ENCODE measurements at regions not wholly inside any gene's neighbourhood (a gene's known extent, or its start where the extent isn't known, plus 50 kb on each side); places are given as distances from the start of the nearest gene placed in this dataset.
"Not testable (repeated sequence)": the region's sequence is repeated elsewhere in the genome, so short reads cannot be mapped to it uniquely, and the experiment has no call there.

DNA sequence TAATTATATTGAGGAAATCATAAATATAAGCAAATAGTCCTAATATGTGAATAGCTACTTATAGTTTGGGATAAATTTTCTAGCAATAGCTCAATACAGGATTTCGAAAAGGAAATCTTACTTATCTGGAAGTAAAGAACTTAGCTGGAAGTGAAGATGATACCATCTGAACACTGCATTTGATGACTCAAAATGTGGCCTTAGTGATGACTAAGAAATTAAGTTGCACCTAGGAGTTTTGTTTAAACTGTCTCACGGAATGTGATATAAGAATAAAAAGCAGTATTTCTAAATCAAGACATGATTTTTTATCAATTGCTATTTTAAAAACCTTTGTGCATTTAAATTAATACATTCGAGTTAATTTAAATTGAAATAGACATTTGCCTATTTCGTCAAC lies 91.2 kb downstream of the EOMES start:
- no peak for DNase-seq (ENCODE audit: low read depth in 2 of 2)

DNA sequence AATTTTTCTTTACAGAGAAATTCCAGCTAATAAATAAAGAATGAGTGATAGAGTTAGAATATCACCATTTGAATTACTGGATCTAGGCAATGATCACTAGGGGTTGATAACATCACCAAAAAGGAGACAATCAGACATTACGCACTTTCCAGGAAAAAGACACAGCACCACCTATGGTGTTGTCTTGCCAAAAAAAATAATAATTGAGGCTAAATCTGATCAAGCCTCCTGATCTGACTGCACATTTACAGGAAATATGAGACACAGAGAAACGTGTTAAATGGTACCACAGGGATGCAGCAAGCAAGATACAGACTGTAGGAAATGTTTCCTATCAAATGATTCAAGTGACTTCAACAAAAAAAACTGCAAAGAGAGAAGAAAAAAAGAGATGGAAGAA lies 92.8 kb downstream of the EOMES start:
- DNase-seq (ENCODE audit: low read depth in 2 of 2) = no peak

DNA sequence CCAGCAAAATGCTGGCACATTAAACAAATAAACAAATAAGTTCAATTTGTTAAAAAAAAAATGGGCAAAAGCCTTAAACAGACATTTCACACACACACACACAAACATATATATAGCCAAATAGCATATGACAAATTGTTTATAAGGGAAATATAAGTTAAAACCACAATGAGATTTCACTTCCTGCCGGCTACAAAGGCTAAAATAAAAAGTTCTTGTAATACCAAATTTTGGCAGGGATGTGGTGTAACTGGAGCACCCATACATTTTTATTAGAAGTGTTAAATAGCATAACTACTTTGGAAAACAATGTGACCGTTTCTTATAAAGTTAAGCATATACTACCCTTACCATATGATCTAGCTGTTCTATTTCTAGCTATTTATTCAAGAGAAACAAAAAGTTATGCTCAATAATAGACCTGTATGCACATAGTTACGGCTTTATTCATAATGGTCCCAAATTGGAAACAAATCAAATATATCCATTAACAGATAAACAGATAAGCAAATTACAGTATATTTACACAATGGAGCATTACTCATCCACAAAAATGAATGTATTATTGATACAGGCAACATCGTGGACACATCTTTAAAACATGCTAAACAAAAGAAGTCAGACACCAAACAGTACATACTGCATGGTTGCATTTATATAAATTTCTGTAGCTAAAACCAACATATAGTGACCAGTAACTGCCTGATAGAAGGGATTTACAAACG lies 93.9 kb downstream of the EOMES start:
- DNase-seq (ENCODE audit: low read depth in 2 of 2) = no peak

DNA sequence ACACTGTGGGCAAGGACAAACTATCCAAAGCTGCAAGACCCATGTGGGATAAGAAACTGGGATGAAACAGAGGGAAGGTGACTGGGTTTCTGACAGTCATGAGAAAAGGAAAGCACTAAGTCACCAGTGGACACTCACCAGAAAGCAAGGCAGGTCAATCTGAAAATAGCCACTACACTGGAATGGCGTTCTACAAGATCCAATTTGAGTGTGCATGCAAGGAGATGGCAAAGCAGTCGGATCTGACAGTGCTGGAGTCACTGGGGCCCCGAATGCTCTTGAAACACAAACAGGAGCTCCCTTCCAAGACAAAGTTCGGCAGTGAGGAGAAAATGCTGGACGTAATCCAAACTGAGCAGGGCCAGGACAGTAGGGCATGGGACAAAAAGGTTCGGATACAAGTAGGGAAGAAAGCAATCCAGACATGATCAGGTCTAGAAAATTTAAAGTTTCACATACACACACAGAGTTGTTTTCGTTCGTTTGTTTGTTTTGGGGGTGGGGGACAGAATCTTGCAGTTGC lies 95.5 kb downstream of the EOMES start:
- no peak for DNase-seq (ENCODE audit: low read depth in 2 of 2)

DNA sequence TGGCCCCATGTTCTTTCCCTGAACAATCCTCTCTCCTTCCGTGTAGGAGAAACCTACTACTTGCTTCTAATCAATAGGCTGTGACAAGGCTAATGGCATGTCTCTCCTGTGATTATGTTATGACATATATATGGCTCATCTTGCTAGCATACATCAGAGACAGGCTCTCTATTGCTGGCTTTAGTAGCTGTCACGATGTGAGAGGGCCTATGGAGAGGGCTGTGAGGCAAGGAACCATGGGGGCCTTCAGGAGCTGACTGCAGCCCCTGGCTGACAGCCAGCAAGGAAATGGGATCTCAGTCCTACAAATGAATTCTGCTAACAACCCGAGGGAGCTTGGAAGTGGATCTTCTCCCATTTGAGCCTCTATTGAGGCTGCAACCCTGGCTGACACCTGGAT lies 96.3 kb downstream of the EOMES start:
- DNase-seq (ENCODE audit: low read depth in 2 of 2) = no peak

DNA sequence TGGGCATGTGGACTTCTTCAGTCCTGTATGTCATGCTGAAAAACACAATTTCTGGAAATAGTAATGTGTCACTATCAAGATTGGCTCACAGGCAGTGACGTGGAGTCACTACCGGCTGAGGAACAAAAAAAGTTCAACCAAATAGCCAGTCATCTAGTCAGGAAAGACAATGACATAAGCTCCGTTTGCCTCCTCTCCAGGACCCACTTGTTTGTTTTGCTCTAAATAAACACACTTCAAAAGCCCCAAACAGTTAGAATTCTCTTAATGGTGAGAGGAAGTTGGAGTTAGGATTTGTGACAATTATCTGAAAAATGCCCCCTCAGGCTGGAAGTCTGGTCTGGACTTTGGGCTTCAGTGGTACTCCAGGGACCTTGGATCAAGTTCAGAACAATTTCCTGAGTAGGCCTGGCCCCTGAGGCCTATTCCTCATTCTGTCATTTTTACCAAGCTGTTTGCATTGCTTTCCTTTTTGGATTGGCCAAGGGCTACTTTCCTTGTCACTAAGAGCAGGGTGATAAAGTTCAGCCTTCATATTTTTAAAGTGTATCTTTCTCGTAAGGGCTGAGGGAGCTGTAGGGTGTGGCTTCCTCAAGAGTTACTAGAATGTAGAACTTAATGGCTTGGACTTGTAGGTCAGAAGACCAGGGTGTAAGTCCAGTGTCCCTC lies 98.9 kb downstream of the EOMES start:
- DNase-seq (ENCODE audit: low read depth in 2 of 2) = no peak

DNA sequence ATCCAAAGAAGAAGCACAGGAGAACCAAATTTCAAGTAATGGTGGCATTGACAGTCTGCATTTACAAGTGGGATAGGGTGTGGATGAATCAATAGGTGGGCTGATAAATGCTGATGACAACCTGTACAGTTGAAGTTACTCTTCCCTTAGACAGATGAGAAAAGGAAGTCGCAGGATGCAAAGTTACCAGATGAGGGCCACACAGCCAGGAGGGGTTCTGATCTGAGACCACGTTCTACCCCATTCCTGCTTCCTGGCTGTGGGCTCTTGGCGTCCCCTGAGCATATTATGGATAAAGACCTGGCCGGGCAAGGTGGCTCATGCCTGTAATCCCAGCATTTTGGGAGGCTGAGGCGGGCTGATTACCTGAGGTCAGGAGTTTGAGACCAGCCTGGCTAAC lies 104.6 kb downstream of the EOMES start:
- DNase-seq (ENCODE audit: low read depth in 2 of 2) = no peak

DNA sequence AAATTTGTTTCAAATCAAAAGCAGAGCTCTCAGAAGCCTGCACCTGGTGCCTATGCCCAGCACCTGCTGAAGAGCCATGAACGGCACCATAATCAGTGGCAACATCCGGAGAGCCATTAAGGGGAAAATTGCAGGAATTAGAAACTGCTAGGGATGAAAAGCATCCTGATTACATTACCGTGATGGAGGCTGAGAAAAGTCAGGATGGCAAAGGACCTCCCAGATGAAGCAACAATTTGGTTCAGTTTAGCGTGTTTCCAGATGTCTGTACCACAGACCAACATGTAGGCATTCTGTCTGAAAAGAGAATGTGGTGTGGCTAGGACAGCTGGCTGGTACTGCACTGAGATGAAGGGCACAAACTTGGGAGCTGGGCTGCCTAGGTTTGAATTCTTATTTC lies 106.1 kb downstream of the EOMES start:
- DNase-seq (ENCODE audit: low read depth in 2 of 2) = no peak

DNA sequence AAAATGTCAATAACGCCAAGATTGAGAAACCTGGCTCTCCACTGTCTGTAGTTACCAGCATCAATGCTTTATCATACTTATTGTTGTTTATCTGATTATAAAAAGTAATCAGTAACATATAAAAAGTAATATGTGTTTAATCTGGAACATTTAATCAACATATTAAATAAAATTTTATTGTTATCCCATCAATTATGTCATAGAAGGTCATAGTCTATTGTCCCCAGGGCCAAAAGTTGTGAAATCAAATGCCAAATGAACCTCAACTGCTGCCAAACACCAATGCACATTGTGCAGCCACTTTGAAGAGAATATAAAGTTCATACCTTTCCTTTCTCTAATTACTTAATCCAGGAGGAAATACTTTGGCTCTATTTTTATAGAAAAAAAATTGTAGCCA lies 106.6 kb downstream of the EOMES start:
- DNase-seq (ENCODE audit: low read depth in 2 of 2) = no peak

DNA sequence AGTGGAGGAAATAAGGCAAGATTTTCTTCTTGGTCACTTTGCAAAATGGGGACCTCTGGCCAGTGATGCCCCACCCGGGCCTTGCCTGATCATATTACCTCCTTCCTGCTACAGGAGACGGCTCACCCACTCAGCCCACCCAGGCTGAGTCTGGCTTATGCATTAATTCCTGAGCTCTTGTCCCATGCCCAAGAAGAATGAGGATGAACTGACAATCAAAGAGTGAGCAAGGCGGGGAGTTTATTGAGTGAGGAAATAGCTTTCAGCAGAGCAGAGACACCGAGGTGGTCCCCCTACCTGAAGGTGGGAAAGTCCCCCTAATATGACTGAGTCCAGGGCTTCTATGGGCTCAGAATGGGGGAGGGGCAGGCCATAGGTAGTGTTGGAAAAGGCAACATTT lies 107.5 kb downstream of the EOMES start:
- no peak for DNase-seq (ENCODE audit: low read depth in 2 of 2)

DNA sequence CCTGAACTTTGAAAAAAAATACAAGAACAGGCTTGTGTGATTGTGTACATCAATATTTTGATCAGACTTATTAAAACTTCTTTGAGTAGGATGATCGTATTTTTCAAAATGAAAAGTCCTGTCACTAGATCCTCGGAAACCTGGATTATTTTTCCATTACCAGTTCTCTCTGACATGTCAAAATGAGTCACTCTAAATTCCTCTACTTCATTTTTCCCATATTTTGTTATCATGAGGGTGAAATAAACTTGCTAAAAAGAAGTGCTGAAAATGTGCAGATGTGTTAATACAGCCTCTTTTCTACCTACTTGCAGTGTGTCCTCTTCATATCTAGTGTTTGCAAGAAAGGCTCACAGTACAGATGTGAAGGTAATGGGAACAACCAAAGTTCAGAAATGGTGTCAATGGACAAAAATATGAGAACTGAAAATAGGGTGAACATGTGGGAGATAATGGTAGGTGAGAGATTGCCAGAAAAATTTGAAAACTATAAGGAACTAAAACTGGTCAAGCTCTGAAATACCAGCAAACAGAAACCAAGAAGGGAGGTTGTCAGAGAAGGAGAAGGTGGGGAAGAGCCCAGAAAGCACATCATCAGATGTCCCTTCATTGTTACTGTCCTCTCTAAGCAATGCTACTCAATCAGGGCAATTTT lies 108.2 kb downstream of the EOMES start:
- DNase-seq (ENCODE audit: low read depth in 2 of 2) = no peak

DNA sequence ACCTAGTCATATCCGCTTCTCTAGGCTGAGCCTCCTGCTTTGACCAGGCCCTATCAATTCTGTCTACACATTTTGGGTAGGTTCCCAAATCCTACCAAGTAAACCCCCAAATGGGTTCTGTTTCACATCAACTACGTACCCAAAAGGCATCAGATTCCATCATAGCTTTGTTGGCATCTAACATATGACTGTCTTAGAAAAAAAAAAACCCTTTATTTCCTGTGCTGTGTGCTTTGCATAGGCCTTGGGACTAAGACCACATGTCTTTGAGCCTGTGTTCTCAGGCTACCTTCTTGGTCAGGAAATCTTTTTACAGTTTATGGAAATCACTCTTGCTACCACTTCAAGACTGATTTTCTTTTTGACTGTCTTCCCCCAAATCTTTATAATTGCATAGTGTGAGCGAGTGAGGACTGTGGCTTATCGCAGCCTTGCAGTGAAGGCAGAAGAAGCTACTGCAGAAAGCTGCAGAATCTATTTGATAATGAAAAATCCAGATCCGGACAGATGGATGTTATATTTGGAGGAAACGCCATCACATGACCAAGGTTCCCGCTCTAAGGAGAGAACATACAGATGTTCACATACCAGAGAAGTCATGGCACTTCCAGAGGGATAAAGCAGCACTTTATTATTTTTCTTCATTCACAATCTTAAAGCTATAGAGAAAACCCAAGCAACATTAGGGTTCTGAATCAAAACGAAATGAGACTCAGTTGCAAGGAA lies 111.2 kb downstream of the EOMES start:
- DNase-seq (ENCODE audit: low read depth in 2 of 2) = no peak

DNA sequence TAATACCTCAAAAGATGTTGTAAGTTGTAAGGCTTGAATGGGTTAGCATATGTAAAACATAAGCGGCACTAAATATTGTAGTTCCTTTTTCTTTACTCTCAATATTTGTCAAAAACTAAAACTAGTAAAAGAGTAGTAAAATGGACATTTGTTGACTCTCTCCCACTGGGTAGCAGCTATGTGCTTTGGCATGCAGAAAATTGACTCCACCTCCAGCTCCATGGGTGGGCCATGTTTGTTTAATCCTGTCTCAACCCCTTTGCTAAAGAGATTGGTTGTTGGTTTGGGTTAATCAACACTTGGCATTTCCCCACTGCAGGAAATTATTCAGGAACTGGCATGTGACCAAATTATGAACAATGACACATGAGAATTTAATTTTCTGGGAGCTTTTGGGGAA lies 114.8 kb downstream of the EOMES start:
- DNase-seq (ENCODE audit: low read depth in 2 of 2) = no peak

DNA sequence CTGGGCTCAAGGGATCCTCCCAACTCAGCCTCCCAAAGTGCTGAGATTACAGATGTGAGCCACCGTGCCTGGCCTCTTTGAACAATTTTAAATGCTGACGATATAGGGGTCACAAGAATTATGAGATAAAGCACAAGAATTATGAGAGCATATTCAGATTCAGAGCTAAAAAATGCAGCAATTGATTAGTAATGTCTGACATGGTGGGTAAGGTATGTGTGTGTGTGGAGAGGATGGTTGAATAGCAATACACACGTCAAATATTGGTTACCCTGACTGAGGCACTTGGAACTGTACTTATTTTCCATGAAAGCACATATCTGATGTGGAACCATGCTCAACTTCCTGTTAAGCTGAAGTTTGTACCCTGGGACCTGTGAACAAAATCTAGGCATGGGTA lies 115.6 kb downstream of the EOMES start:
- DNase-seq (ENCODE audit: low read depth in 2 of 2) = no peak

DNA sequence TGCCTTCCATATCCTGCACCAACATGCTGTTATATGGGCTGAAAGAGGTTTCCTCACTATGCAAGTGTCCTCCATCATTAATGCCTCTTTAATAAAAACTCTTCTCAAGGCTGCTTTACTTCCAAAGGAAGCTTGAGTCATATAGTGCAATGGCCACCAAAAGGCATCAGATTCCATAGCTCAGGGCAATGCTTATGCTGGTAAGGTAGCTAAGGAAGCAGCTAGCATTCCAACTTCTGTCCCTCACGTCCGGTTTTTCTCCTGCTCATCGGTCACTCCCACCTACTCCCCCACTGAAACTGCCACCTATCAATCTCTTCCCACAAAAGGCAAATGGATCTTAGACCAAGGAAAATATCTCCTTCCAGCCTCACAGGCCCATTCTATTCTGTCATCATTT lies 117.1 kb upstream of the SLC4A7 start:
- DNase-seq (ENCODE audit: low read depth in 2 of 2) = not testable (repeated sequence)

DNA sequence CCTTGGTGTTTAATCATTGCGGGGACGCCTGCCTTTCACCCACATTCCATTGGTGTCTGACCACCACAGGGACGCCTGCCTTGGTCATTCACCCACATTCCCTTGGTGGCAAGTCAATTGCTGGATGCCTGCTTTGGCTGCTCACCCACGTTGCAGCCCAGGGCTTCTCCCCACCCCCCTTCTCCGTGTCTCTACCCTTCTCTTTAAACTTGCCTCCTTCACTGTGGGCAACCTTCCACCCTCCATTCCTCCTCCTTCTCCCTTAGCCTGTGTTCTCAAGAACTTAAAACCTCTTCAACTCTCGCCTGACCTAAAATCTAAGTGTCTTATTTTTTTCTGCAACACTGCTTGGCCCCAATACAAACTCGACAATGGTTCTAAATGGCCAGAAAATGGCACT lies 115.6 kb upstream of the SLC4A7 start:
- DNase-seq (ENCODE audit: low read depth in 2 of 2) = not testable (repeated sequence)

DNA sequence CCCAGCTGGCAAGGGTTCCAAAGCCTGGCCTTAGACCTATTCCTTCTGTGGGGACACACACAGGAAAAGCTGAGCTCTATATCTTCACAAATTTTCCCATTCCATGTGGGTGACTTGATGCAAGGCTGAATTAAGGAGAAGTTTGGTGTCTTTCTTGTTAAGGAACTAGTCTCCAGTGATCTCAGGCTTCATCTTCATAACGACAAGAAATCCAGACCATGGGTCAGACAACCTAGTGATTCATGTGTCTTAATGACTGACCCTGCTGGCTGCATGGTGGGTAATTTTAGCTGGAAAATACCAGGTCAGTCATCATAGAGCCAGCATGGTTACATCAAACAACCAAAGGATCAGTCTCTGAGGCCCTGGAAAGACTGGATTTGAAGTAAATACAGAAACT lies 112.7 kb upstream of the SLC4A7 start:
- DNase-seq (ENCODE audit: low read depth in 2 of 2) = no peak

DNA sequence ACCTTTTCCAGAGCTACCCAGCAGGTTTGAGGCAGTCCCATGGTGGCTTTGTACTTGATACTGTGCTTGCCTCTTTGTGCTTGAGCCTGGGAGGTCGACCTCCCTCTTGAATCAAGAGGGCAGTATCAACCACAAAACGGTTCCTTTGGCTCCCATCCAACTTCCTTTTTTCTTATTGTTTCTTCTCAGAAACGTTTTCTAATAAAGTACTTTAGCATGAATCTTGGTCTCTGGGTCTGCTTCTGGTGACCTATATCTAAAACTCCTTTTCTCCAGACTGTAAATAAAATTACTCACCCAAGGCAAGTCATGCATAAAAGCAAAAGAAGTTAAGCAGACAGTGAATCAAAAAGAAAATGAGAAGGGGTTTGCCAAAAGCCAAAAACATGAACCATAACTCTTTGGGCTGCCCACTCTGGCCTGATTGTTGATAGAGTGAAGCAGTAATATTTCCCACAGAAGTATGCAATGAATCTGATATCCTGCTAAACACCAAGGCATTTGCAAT lies 112.2 kb upstream of the SLC4A7 start:
- no peak for DNase-seq (ENCODE audit: low read depth in 2 of 2)

DNA sequence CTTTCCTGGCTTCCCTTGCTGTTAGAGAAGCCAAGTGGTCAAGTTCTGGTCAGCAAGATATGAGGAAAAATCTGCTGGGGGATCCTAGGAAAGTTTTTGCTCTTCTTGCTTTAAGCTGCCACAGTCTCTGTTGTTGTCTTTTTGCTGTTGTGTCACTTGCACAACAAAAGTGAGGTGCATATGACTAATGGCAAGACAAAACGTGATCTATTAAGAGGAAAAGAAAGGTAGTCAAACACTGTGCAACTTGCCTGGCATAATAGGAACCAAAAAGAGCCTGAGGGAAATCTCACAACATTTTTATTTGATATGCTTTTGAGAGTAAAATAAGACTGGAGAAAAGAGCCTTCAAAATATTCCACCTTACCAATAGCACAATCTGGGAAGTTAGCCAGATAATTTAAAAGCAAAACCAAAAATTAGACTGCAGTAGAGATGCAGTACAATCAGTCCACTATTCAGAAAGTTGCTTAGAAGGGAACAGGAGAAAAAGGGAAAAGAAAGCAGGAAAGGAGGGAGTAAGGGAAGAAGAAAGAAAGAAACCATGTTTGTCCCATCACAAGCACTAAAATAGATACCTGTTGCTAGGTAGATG lies 110.0 kb upstream of the SLC4A7 start:
- no peak for DNase-seq (ENCODE audit: low read depth in 2 of 2)

DNA sequence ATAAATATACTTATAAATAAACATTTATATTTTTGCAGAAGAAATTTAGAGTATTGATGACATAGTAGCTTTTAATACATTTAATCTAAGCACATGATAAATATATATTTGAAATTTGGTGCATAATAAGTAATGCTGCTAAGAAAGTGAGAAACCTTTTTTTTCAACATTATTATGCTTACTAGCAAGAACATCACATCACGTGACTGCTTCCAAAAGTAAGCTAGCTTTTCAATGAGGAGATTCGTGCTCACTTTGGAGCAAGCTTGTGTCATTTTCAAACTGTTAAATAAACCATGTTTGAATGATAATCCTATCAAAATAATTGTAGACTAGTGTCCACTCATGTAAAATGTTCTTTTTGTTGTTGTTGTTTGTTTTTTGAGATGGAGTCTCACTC lies 109.0 kb upstream of the SLC4A7 start:
- DNase-seq (ENCODE audit: low read depth in 2 of 2) = no peak

DNA sequence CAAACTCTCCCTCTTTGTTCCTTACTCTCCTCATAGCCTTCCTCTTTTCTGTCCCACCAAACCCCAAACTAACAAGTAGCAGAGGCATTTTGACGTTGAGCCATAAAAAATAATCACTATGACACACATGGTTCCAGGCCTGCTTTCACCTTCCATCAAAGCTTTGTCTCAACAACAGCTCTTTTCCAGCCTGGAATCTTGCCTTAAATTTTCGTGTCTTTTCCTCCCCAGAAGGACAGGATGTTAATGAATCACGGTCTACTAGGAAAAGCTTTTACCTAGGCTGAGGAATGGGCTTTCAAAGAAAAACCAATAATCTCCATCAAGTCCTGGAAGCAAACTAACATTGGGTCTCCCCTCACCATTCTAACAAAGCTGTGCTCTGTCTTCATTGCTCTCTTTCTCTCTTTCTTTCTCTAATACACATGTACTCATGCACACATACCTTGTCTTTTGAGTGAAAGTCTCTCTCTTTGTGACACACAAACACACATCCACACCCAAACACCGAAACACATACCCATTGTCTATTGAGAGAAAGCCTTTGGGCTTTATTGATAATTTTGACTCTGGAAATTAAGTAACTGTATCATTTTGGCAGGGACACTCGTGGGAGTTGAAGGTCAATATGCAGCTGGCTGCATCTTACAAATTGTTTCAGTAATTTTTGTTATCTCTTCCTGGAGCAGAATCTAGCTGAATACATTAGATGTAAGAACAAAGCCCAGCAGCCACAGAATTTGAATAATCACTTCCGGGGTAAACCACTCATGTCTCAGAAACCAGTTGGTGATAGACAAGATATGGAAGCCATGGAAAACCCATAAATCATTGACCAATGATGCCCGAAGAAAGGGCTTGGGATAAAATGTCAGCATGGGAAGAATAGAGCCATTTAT lies 107.4 kb upstream of the SLC4A7 start:
- no peak for DNase-seq (ENCODE audit: low read depth in 2 of 2)

All from stimulated activated CD4-positive, alpha-beta T cell treated with anti-CD3 and anti-CD28 coated beads, Interleukin-12 subunit alpha, Interleukin-12 subunit beta, amount 100 ng/mL, for 24 hours (primary cell).